GM18508 (cell line): ENCODE measurements at regions not wholly inside any gene's neighbourhood (a gene's known extent, or its start where the extent isn't known, plus 50 kb on each side); places are given as distances from the start of the nearest gene placed in this dataset.

ENCODE experiments used
- ATAC-seq: cut with Tn5 transposase; IDR thresholded peaks from one replicate; pipeline ENCODE4 v1.9.1; 2021; ENCODE audit warnings: moderate number of reproducible peaks; ENCODE audit not compliant: insufficient read depth, unreplicated experiment

DNA sequence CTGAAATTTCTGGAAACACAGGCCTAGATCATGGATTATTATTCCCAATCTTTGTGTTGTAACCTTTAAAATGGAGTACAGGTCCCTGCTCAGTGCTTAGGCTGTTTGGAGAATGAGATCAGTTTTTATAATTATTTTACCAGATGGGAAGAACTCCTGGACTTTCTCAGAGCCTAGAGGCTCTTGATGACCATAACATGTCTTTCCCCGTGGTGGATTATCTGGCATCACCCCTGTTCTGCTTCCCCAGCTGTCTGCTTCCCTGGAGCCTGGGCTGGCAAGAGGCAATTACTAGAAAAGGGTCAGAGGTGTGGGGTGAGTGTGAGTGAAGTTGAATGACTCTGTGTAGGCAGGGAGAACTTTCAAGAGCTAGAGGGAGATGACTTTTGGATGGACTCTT, 143.0 kb downstream of the CARTPT start:
- no peak for ATAC-seq

- no peak for ATAC-seq
These were observed 143.5 kb downstream of the CARTPT start for GRCh38 chr5:71862507-71863060.

DNA sequence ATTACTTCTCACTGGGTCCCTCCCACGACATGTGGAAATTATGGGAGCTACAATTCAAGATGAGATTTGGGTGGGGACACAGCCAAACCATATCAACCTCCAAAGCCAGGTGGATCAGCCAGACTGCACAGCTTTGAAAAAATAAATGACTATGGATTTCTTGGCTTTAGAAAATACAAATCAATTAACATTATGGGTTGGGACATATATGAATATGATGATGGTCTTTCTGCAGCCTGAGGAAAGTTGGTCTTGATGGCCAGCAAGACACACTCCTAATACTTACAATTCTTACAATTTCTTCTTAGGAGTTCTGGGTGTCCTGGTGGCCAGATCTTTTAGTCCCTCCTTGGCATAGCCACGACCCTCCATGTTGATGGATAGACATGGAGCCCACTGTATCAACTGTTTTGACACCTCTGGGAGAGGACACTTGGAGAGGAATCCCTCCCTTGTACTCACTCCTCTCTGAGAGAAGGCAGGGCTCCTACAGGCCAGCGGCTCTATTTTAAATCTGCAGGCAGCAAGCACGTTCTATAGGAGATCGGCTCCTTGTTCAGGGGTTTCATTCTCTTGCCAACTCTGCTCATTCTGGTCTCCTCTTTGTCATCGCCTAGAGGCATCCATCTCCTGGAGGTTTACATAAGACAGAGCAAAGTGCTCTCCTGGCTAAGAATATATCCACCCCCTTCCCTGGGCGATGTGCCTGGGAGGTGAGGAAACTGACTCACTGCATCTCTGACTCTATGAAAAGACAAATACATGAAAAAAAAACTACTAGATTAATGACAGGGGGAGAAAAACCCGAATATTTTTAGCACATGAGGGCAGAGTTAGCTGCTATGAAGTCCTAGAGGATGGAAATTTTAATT, 145.9 kb downstream of the CARTPT start:
- ATAC-seq: no peak

- ATAC-seq: no peak
These were observed 146.7 kb downstream of the CARTPT start for GRCh38 chr5:71865665-71866320.

DNA sequence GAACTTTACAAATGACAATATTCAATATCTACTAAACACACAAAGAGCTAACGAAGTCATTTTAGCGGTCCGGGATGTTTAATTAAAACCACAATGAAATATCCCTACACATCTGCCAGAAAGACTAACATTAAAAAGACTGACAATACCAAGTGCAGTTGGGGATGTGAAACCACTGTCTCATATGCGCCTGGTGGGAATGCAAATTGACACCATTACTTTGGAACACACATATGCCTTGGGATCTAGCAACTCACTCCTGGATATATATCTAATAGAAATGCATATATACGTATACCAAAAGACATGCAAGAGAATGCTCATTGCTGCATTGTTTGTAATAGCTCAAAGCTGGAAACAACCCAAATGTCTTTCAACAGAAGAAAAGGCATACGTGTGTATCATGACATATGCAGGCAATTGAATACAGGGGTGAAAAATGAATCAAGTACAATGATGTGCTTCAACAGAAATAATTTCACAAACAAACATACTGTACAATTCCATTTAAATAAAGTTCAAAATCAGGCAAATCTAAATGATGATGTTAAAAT, 153.3 kb downstream of the CARTPT start:
- no peak for ATAC-seq

DNA sequence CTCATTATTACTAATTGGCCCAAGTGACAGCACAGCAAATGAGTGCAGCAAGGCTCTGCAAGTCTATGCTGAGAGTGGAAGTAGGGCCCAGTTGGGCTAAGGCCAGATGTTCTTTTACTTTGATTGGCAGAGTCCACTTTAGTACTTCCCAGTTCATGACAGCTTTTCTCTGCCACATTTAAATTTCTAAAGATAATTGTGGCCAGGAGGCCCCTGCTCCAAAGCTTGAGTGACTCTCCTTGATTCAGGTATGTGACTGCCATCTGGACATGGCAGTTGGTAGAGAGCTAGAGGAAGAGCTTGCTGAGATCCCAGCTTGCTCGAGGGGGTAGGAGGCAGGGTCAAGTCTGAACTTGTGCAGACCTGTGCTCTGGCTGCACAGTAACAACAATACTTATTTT, 154.1 kb downstream of the CARTPT start:
- ATAC-seq: no peak

GRCh38 chr5:71874521-71874920, 155.4 kb downstream of the CARTPT start:
- ATAC-seq: no peak

DNA sequence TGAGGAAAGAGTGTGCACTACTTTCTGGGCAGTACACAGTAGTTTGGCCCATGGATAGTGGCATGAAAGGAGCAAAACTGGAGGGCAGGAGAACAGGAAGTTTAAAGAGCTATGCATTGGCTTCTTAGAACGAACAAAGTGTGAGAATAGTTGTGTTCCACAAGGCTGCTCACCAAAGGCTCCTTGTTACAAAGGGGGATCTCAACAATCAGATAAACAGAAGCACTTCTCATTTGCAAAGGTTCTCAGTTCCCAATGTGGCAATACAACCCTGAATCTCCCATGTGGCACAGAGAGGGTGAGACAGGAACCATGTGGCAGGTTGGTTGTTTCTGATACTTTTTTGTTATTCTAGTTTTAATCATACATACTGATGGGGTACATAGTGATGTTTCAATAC, 158.4 kb downstream of the CARTPT start:
- ATAC-seq: no peak

DNA sequence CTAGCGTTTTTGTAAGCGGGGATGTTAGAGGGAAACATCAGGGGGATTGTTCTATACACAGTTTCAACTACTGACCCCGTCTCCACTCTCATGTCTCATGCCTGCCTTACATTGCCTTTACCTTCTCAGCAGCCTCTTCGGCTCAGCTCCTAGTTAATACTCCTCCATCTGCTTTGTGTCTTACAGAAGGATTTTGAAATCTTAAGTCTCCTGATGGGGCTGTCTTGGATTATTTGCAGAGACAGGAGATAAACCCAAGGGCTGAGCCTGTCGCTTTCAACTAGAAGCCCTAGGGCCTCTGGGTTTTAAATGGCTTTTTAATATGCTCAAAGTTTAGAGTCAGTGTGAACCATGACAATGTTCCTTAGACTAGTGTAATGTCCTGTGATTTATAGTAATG, 161.5 kb downstream of the CARTPT start:
- ATAC-seq: no peak

DNA sequence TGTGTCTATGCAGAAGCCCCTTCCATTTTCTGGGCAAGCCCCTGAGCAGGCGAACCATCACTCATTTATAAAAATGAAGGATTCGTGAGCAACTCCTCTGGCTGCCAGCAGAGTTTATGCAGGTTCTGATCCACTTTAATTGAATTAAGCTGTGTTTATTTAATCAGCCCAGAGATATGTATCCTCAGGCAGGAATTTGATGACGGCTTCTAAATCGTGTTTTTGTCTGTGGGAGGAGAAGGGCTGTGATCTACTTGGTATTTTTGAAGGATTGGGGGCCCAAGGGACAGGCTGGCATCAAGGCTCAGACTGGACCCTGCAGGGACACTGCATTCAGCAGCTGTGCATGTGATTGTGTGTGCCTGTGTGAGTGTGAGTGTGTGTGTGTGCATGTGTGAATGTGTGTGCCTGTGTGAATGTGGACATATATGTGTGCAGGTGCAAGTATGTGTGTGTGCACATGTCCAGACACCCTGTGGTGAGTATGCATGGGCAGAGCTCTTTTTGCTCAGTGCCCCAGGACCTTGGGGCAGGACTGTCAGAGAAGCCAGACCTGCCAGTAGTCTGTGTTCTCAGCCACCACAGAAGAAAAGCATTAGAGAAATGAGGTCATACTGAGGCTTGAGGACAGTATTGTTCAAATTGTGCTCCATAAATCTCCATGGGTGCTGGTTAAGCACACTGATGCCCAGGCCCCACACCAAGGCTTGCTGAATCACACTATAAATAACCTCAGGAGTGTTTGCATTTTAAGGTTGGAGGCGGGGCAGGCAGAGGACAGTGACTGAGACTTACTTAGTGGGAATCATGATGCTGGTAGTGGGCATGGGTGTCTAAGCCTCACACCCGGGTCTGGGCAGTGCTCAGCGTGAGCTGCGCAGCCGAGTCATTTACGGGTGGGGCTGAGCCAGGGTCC, 164.0 kb downstream of the CARTPT start:
- no peak for ATAC-seq

DNA sequence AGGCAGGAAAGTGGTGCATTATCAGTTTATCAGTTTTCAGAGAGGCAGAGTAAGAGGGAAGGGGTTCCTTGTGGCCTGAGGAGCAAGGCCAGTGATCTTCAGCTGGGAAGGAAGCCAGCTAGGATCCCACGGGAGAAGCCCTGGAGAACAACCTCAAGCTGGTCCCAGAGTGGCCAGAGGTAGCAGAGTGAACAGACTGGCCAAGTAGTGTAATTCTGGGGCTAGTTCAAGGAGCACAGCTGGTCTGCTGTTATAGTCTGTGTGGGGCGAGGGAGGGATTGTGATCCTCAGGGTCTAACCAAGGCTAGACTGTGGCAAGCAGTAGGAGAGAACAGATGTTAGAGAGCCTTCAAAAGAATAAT, 164.6 kb downstream of the CARTPT start:
- ATAC-seq: no peak

DNA sequence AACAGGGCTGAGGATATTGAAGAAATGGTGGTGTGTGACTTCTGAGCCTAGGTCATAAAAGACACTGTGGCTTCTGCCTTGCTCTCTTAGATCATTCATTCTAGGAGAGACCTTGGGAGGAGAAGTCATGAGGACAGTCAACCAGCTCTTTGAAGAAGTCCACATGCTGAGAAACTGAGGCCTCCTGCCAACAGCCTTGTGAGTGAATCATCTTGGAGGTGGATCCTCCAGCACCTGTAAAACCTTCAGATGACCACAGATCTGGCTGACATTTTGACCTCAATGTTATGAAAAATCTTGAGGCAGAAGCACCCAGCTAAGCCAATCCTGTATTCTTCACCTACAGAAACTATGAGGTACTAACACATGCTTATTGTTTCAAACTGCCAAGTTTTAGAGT, 165.9 kb downstream of the CARTPT start:
- no peak for ATAC-seq

DNA sequence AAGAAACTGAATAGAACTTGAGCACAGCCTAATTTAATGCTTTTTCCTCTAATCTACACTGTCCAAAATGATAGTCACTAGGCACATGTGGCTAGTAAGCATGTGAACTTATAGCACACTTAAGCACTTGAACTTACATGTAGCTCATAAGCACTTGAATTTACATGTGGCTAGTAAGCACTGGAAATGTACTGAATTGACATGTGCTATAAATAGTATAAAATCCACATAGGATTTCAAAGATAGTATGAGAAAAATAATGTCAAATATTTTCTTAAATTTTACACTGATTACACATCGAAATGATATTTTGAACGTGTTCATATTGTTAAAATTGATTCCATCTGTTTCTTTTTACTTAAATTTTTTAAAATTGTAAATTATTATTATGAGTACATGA, 167.3 kb downstream of the CARTPT start:
- no peak for ATAC-seq

GRCh38 chr5:71887680-71888079, 168.6 kb downstream of the CARTPT start:
- ATAC-seq: peak; percentile 98

DNA sequence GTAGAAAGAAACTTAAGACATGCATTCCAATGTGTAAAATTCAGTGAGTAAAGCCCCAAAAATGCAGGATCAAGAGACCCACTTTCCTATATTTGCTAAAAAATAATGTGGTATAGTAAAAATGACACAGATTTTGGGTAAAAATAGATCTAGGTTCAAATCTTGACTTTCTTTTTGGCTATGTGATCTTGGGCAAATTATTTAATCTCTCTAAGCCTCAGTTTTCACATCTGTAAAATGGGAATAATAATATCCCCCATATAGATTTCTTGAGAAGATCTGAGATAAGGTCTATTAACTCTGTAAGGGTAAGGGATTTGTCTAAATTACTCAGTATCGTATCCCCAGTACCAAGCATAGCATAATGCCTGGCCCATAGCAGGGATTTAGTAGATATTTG, 172.3 kb downstream of the CARTPT start:
- no peak for ATAC-seq

- ATAC-seq: no peak
These were observed 172.8 kb downstream of the CARTPT start for GRCh38 chr5:71891856-71892255.

GRCh38 chr5:71892641-71893365, 173.7 kb downstream of the CARTPT start:
- no peak for ATAC-seq

GRCh38 chr5:71893451-71893850, 174.4 kb downstream of the CARTPT start:
- ATAC-seq: no peak

- no peak for ATAC-seq
These were observed 175.0 kb downstream of the CARTPT start for GRCh38 chr5:71894091-71894490.

DNA sequence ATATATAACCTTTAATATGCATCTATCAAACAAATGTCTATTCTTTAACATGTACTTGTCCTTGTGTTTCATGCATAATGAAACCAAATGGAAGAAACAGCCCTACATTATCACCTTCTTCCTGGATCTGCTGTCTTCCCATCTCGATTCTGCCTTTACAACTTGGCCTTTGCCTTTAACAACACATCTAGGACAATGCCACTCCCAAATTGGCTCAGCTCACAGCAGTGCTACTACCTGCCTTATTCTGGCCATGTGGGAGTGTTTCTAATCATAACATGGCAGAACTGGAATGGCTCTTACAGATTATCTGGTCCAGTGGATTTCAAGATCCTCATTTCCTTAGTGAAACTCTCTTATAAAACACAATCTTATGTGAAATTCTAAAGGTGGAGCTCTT, 176.5 kb downstream of the CARTPT start:
- no peak for ATAC-seq
